ENCODE measurements at regions not wholly inside any gene's neighbourhood (a gene's known extent, or its start where the extent isn't known, plus 50 kb on each side); places are given as distances from the start of the nearest gene placed in this dataset.
"Not testable (repeated sequence)": the region's sequence is repeated elsewhere in the genome, so short reads cannot be mapped to it uniquely, and the experiment has no call there.

DNA sequence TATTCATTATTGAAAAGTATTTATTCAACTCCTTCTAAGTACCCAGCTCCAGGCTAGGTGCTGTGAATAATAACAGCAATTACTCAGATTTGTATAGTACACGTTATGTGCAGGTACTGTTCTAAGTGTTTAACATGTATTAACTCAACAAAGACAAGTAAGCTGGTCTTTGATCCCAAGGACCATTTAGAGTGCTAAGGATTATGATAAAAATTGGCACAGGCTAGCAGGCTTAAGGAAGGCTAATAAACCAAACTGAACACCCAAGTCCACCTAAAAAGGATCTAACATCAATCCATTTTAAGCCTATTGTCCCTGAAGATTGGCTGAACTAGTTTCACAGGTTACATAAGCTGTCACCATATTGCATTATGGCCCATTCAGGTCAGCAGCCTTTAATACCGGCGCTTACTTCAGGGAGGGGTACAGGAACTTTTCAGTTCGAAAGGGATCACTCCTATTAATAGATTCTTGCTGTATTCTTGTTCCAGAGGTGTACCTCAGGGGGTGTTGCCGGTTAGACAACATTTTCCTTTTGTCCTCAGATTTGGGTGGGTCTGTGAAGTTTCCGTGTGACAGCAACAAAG, 99.0 kb upstream of the GMDS start:
- no peak for ATAC-seq
- 76 to 92% methylated on average over 5 to 6 of the region's 6 CpGs for WGBS, 2 donors (ENCODE audit: low coverage in 1 of 2)
- no peaks in the 10 kb centered on the region for H3K4me1 ChIP-seq

GRCh38 chr6:2327591-2327990, 82.2 kb upstream of the GMDS start:
- no peak overlapping the region for H3K27ac ChIP-seq
- TF ChIP-seq POLR2AphosphoS5 (IDR thresholded peaks at IDR 0.05): no peak
- TF ChIP-seq, protein P1, sequence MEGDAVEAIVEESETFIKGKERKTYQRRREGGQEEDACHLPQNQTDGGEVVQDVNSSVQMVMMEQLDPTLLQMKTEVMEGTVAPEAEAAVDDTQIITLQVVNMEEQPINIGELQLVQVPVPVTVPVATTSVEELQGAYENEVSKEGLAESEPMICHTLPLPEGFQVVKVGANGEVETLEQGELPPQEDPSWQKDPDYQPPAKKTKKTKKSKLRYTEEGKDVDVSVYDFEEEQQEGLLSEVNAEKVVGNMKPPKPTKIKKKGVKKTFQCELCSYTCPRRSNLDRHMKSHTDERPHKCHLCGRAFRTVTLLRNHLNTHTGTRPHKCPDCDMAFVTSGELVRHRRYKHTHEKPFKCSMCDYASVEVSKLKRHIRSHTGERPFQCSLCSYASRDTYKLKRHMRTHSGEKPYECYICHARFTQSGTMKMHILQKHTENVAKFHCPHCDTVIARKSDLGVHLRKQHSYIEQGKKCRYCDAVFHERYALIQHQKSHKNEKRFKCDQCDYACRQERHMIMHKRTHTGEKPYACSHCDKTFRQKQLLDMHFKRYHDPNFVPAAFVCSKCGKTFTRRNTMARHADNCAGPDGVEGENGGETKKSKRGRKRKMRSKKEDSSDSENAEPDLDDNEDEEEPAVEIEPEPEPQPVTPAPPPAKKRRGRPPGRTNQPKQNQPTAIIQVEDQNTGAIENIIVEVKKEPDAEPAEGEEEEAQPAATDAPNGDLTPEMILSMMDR (IDR thresholded peaks at IDR 0.05): no peak
- TF ChIP-seq POLR2A (IDR thresholded peaks at IDR 0.05): no peak
- no peak for TF ChIP-seq EP300 (IDR thresholded peaks at IDR 0.05)
- H3K9me3 ChIP-seq: peaks cover 0 to 51% (median 0%) of the 10 kb centered on the region in 3 donors
- no peaks in the 10 kb centered on the region for H3K4me1 ChIP-seq
- peaks cover 0 to 20% of the 10 kb centered on the region in 2 donors for H3K36me3 ChIP-seq
- H3K27me3 ChIP-seq: no peaks in the 10 kb centered on the region
- ATAC-seq: no peak
- H3K4me3 ChIP-seq: no peak overlapping the region

More for the DNA sequence above, 99.0 kb upstream of the GMDS start:
- Histone ChIP-seq H3K4me3 (no peak overlapping the region), H3K27ac (no peak overlapping the region), H3K27me3 (no peaks in the 10 kb centered on the region), H3K36me3 (no peaks in the 10 kb centered on the region), H3K9me3 (peaks cover 0 to 10% (median 0%) of the 10 kb centered on the region in 3 donors)
- TF ChIP-seq EP300 (IDR thresholded peaks at IDR 0.05) (no peak), POLR2AphosphoS5 (IDR thresholded peaks at IDR 0.05) (no peak), POLR2A (IDR thresholded peaks at IDR 0.05) (no peak)
- TF ChIP-seq, protein P1 (IDR thresholded peaks at IDR 0.05): no peak

DNA sequence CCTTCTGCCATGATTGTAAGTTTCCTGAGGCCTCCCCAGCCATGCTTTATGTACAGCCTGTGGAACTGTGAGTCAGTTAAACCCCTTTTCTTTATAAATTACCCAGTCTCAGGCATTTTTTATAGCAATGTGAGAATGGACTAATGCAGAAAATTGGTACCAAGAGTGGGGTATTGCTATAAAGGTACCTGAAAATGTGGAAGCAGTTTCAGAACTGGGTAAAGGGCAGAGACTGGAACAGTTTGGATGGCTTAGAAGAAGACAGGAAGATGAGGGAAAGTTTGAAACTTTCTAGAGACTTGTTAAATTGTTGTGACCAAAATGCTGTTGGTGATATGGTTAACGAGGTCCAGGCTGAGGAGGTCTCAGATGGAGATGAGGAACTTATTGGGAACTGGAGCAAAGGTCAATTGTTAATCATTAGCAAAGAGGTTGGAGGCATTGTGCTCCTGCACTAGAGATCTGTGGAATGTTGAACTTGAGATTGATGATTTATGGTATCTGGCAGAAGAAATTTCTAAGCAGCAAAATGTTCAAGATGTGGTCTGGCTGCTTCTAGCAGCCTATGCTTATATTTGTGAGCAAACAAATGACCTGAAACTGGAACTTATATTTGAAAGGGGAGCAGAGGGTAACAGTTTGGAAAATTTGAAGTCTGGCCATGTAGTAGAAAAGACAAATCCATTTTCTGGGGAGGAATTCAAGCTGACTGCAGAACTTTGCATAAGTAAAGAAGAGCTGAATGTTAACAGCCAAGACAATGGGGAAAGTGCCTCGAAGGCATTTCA, 79.0 kb upstream of the GMDS start:
- Histone ChIP-seq H3K27ac (no peak overlapping the region), H3K27me3 (no peaks in the 10 kb centered on the region), H3K36me3 (peaks cover 0 to 20% of the 10 kb centered on the region in 2 donors), H3K4me1 (no peaks in the 10 kb centered on the region), H3K9me3 (peaks cover 0 to 68% (median 0%) of the 10 kb centered on the region in 3 donors), H3K4me3 (no peak overlapping the region)
- 83 to 100% methylated on average over 2 of the region's 2 CpGs for WGBS, 2 donors (ENCODE audit: low coverage in 1 of 2)
- no peak for ATAC-seq
- no peak for TF ChIP-seq EP300 (IDR thresholded peaks at IDR 0.05)
- TF ChIP-seq POLR2AphosphoS5 (IDR thresholded peaks at IDR 0.05): no peak
- TF ChIP-seq, protein P1 (IDR thresholded peaks at IDR 0.05): no peak
- no peak for TF ChIP-seq POLR2A (IDR thresholded peaks at IDR 0.05)

DNA sequence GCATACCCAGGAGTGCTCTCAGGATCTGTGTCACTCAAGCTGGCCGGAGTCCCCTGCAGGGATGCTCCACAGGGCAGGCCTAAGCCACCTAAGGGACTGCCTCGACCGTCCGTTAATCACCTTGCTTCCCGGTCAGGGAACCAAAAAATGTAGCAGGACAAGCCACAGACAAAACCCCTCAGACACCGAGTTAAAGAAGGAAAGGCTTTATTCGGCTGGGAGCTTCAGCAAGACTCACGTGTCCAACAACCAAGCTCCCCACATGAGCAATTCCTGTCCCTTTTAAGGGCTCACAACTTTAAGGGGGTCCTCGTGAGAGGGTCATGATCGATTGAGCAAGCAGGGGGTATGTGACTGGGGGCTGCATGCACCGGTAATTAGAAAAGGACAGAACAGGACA, 72.1 kb upstream of the GMDS start:
- H3K27ac ChIP-seq, ATAC-seq, H3K4me1 ChIP-seq, H3K36me3 ChIP-seq, H3K4me3 ChIP-seq, H3K27me3 ChIP-seq: not testable (repeated sequence)
- H3K9me3 ChIP-seq: peaks cover 0 to 20% (median 0%) of the 10 kb centered on the region in 3 donors
- WGBS, 2 donors (ENCODE audit: low coverage in 1 of 2): 100% methylated on average over 2 to 3 of the region's 11 CpGs

GRCh38 chr6:2314641-2315040, 69.2 kb upstream of the GMDS start:
- ATAC-seq: no peak
- TF ChIP-seq POLR2A (IDR thresholded peaks at IDR 0.05): no peak
- TF ChIP-seq, protein P1 (IDR thresholded peaks at IDR 0.05): no peak
- no peak for TF ChIP-seq POLR2AphosphoS5 (IDR thresholded peaks at IDR 0.05)
- Histone ChIP-seq H3K27ac (no peak overlapping the region), H3K36me3 (peaks cover 0 to 4% of the 10 kb centered on the region in 2 donors), H3K4me3 (no peak overlapping the region), H3K9me3 (no peaks in the 10 kb centered on the region), H3K4me1 (no peaks in the 10 kb centered on the region), H3K27me3 (no peaks in the 10 kb centered on the region)
- WGBS, 2 donors (ENCODE audit: low coverage in 1 of 2): 49 to 53% methylated on average over 7 of the region's 7 CpGs

All from gastroesophageal sphincter (tissue), 4 donors.